ENCODE measurements at regions not wholly inside any gene's neighbourhood (a gene's known extent, or its start where the extent isn't known, plus 50 kb on each side); places are given as distances from the start of the nearest gene placed in this dataset.
"Not testable (repeated sequence)": the region's sequence is repeated elsewhere in the genome, so short reads cannot be mapped to it uniquely, and the experiment has no call there.

- no peak for DNase-seq (ENCODE audit: low spot score)
These were observed 97.3 kb upstream of the CARMIL1 start for GRCh38 chr6:25181923-25182322.

- DNase-seq (ENCODE audit: low spot score) = no peak
These were observed 92.3 kb upstream of the CARMIL1 start for GRCh38 chr6:25186919-25187318.

GRCh38 chr6:25188232-25188631 is 90.9 kb upstream of the CARMIL1 start:
- DNase-seq (ENCODE audit: low spot score) = no peak

- DNase-seq (ENCODE audit: low spot score) = peak; percentile 54
These were observed 86.3 kb upstream of the CARMIL1 start for GRCh38 chr6:25192590-25193459.

- peak; percentile 60 for DNase-seq (ENCODE audit: low spot score)
These were observed 85.6 kb upstream of the CARMIL1 start for GRCh38 chr6:25193460-25194171.

GRCh38 chr6:25194172-25194678 is 84.9 kb upstream of the CARMIL1 start:
- DNase-seq (ENCODE audit: low spot score) = no peak

- DNase-seq (ENCODE audit: low spot score) = no peak
These were observed 82.7 kb upstream of the CARMIL1 start for GRCh38 chr6:25196464-25196863.

GRCh38 chr6:25197111-25197510 is 82.1 kb upstream of the CARMIL1 start:
- no peak for DNase-seq (ENCODE audit: low spot score)

- DNase-seq (ENCODE audit: low spot score) = no peak
These were observed 79.6 kb upstream of the CARMIL1 start for GRCh38 chr6:25199544-25199943.

GRCh38 chr6:25202504-25202903 is 76.7 kb upstream of the CARMIL1 start:
- peak; percentile 26 for DNase-seq (ENCODE audit: low spot score)

GRCh38 chr6:25205629-25206028 is 73.5 kb upstream of the CARMIL1 start:
- no peak for DNase-seq (ENCODE audit: low spot score)

- DNase-seq (ENCODE audit: low spot score) = not testable (repeated sequence)
These were observed 71.6 kb upstream of the CARMIL1 start for GRCh38 chr6:25207453-25208155.

GRCh38 chr6:25215881-25216280 is 63.3 kb upstream of the CARMIL1 start:
- no peak for DNase-seq (ENCODE audit: low spot score)

- DNase-seq (ENCODE audit: low spot score) = no peak
These were observed 61.9 kb upstream of the CARMIL1 start for GRCh38 chr6:25217302-25217701.

GRCh38 chr6:25217829-25218228 is 61.3 kb upstream of the CARMIL1 start:
- no peak for DNase-seq (ENCODE audit: low spot score)

- DNase-seq (ENCODE audit: low spot score) = no peak
These were observed 60.8 kb upstream of the CARMIL1 start for GRCh38 chr6:25218346-25218745.

GRCh38 chr6:25219216-25219916 is 59.8 kb upstream of the CARMIL1 start:
- DNase-seq (ENCODE audit: low spot score) = no peak

GRCh38 chr6:25219917-25220278 is 59.3 kb upstream of the CARMIL1 start:
- no peak for DNase-seq (ENCODE audit: low spot score)

- no peak for DNase-seq (ENCODE audit: low spot score)
These were observed 58.3 kb upstream of the CARMIL1 start for GRCh38 chr6:25220857-25221256.

- DNase-seq (ENCODE audit: low spot score) = no peak
These were observed 57.0 kb upstream of the CARMIL1 start for GRCh38 chr6:25222006-25222678.

GRCh38 chr6:25223490-25223991 is 55.6 kb upstream of the CARMIL1 start:
- DNase-seq (ENCODE audit: low spot score) = peak; percentile 51

Data from GM03348 (cell line).